ENCODE measurements at regions not wholly inside any gene's neighbourhood (a gene's known extent, or its start where the extent isn't known, plus 50 kb on each side); places are given as distances from the start of the nearest gene placed in this dataset.

GRCh38 chr4:125518281-125518680, 203.5 kb downstream of the FAT4 start:
- no peak overlapping the region for H3K4me2 ChIP-seq (ENCODE audit: low read length)
- H3K27me3 ChIP-seq (ENCODE audit: control insufficient read depth, low read length): no peaks in the 10 kb centered on the region
- H3F3A ChIP-seq (ENCODE audit: control insufficient read depth, insufficient read depth): no peaks in the 10 kb centered on the region
- no peak overlapping the region for H3K27ac ChIP-seq (ENCODE audit: low read depth, low read length)
- H3K9me2 ChIP-seq (replicated peaks; ENCODE audit: control insufficient read depth, low read length): no peaks in the 10 kb centered on the region
- no peaks in the 10 kb centered on the region for H3K79me2 ChIP-seq (ENCODE audit: control insufficient read depth, low read length)
- no peaks in the 10 kb centered on the region for H3K36me3 ChIP-seq (ENCODE audit: control insufficient read depth, low read length)
- no peaks in the 10 kb centered on the region for H4K20me1 ChIP-seq (ENCODE audit: control insufficient read depth, insufficient read depth, low read depth, low read length)
- H3K4me3 ChIP-seq (ENCODE audit: low read length): no peak overlapping the region
- no peaks in the 10 kb centered on the region for H3K4me1 ChIP-seq (ENCODE audit: control insufficient read depth, low read length)
- TF ChIP-seq EZH2phosphoT487 (IDR thresholded peaks at IDR 0.05; ENCODE audit: borderline replicate concordance, low read length): no peak
- TF ChIP-seq CTCF (IDR thresholded peaks at IDR 0.05; ENCODE audit: low read depth, low read length, poor library complexity, severe bottlenecking): no peak
- H3K9me3 ChIP-seq (ENCODE audit: control insufficient read depth, insufficient read depth, low read length): no peaks in the 10 kb centered on the region

- no peaks in the 10 kb centered on the region for H3K36me3 ChIP-seq (ENCODE audit: control insufficient read depth, low read length)
- no peaks in the 10 kb centered on the region for H3K9me2 ChIP-seq (replicated peaks; ENCODE audit: control insufficient read depth, low read length)
- no peak for TF ChIP-seq EZH2phosphoT487 (IDR thresholded peaks at IDR 0.05; ENCODE audit: borderline replicate concordance, low read length)
- TF ChIP-seq CTCF (IDR thresholded peaks at IDR 0.05; ENCODE audit: low read depth, low read length, poor library complexity, severe bottlenecking): no peak
- no peak overlapping the region for H3K4me2 ChIP-seq (ENCODE audit: low read length)
- no peaks in the 10 kb centered on the region for H3K27me3 ChIP-seq (ENCODE audit: control insufficient read depth, low read length)
- H3K27ac ChIP-seq (ENCODE audit: low read depth, low read length): no peak overlapping the region
- no peaks in the 10 kb centered on the region for H3K4me1 ChIP-seq (ENCODE audit: control insufficient read depth, low read length)
- H3K4me3 ChIP-seq (ENCODE audit: low read length): no peak overlapping the region
- H3F3A ChIP-seq (ENCODE audit: control insufficient read depth, insufficient read depth): no peaks in the 10 kb centered on the region
- H4K20me1 ChIP-seq (ENCODE audit: control insufficient read depth, insufficient read depth, low read depth, low read length): no peaks in the 10 kb centered on the region
- H3K79me2 ChIP-seq (ENCODE audit: control insufficient read depth, low read length): no peaks in the 10 kb centered on the region
- no peaks in the 10 kb centered on the region for H3K9me3 ChIP-seq (ENCODE audit: control insufficient read depth, insufficient read depth, low read length)
These were observed 204.8 kb downstream of the FAT4 start for GRCh38 chr4:125519371-125520146.

- Histone ChIP-seq H3F3A (ENCODE audit: control insufficient read depth, insufficient read depth) (no peaks in the 10 kb centered on the region), H3K27ac (ENCODE audit: low read depth, low read length) (no peak overlapping the region), H3K36me3 (ENCODE audit: control insufficient read depth, low read length) (no peaks in the 10 kb centered on the region), H3K4me3 (ENCODE audit: low read length) (no peak overlapping the region), H3K79me2 (ENCODE audit: control insufficient read depth, low read length) (no peaks in the 10 kb centered on the region), H3K9me3 (ENCODE audit: control insufficient read depth, insufficient read depth, low read length) (no peaks in the 10 kb centered on the region), H3K27me3 (ENCODE audit: control insufficient read depth, low read length) (no peaks in the 10 kb centered on the region), H3K9me2 (replicated peaks; ENCODE audit: control insufficient read depth, low read length) (no peaks in the 10 kb centered on the region), H3K4me2 (ENCODE audit: low read length) (no peak overlapping the region), H3K4me1 (ENCODE audit: control insufficient read depth, low read length) (no peaks in the 10 kb centered on the region), H4K20me1 (ENCODE audit: control insufficient read depth, insufficient read depth, low read depth, low read length) (no peaks in the 10 kb centered on the region)
- no peak for TF ChIP-seq EZH2phosphoT487 (IDR thresholded peaks at IDR 0.05; ENCODE audit: borderline replicate concordance, low read length)
These were observed 205.7 kb downstream of the FAT4 start for GRCh38 chr4:125520258-125520990.

GRCh38 chr4:125522588-125522987, 207.8 kb downstream of the FAT4 start:
- H3K4me2 ChIP-seq (ENCODE audit: low read length): no peak overlapping the region
- no peaks in the 10 kb centered on the region for H3K36me3 ChIP-seq (ENCODE audit: control insufficient read depth, low read length)
- H3K4me3 ChIP-seq (ENCODE audit: low read length): no peak overlapping the region
- no peak for TF ChIP-seq EZH2phosphoT487 (IDR thresholded peaks at IDR 0.05; ENCODE audit: borderline replicate concordance, low read length)
- TF ChIP-seq CTCF (IDR thresholded peaks at IDR 0.05; ENCODE audit: low read depth, low read length, poor library complexity, severe bottlenecking): no peak
- H4K20me1 ChIP-seq (ENCODE audit: control insufficient read depth, insufficient read depth, low read depth, low read length): no peaks in the 10 kb centered on the region
- H3K9me2 ChIP-seq (replicated peaks; ENCODE audit: control insufficient read depth, low read length): no peaks in the 10 kb centered on the region
- no peaks in the 10 kb centered on the region for H3K4me1 ChIP-seq (ENCODE audit: control insufficient read depth, low read length)
- no peaks in the 10 kb centered on the region for H3K9me3 ChIP-seq (ENCODE audit: control insufficient read depth, insufficient read depth, low read length)
- H3K79me2 ChIP-seq (ENCODE audit: control insufficient read depth, low read length): no peaks in the 10 kb centered on the region
- no peaks in the 10 kb centered on the region for H3K27me3 ChIP-seq (ENCODE audit: control insufficient read depth, low read length)
- no peaks in the 10 kb centered on the region for H3F3A ChIP-seq (ENCODE audit: control insufficient read depth, insufficient read depth)
- H3K27ac ChIP-seq (ENCODE audit: low read depth, low read length): no peak overlapping the region
